A673 (cell line): ENCODE measurements at regions not wholly inside any gene's neighbourhood (a gene's known extent, or its start where the extent isn't known, plus 50 kb on each side); places are given as distances from the start of the nearest gene placed in this dataset.

ENCODE experiments used
- EZH2 ChIP-seq: fragments of 200-600 bp; sonication (generic); IDR thresholded peaks from 2 replicates; pipeline ENCODE4 v1.6.1; 2017; ENCODE audit warnings: borderline replicate concordance, low read depth, mild to moderate bottlenecking, mixed read lengths, antibody characterized with exemption, low read length; ENCODE audit not compliant: poor library complexity, severe bottlenecking
- TF ChIP-seq, protein P1 (sequence below): fragments of 300-800, 200-600 bp; sonication (generic); conservative IDR thresholded peaks from 2 replicates; pipeline ENCODE4 v1.5.1; 2017; ENCODE audit warnings: low read depth, mild to moderate bottlenecking, antibody characterized with exemption, low read length, moderate library complexity, mixed read lengths

DNA sequence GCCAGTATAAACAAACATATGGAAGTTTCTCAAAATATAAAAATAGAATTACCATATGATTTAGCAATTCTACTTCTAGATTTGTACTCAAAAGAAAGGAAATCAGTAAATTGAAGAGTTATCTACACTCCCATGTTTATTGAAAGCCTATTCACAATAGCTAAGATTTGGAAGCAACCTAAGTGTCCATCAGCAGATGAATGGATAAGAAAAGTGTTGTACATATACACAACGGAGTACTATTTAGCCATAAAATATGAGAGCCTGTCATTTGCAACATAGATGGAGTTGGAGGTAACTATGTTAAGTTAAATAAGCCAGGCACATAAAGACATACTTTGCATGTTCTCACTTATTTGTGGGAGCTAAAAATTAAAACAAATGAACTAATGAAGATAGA lies 257.8 kb downstream of the TEX13C start:
- TF ChIP-seq, protein P1, sequence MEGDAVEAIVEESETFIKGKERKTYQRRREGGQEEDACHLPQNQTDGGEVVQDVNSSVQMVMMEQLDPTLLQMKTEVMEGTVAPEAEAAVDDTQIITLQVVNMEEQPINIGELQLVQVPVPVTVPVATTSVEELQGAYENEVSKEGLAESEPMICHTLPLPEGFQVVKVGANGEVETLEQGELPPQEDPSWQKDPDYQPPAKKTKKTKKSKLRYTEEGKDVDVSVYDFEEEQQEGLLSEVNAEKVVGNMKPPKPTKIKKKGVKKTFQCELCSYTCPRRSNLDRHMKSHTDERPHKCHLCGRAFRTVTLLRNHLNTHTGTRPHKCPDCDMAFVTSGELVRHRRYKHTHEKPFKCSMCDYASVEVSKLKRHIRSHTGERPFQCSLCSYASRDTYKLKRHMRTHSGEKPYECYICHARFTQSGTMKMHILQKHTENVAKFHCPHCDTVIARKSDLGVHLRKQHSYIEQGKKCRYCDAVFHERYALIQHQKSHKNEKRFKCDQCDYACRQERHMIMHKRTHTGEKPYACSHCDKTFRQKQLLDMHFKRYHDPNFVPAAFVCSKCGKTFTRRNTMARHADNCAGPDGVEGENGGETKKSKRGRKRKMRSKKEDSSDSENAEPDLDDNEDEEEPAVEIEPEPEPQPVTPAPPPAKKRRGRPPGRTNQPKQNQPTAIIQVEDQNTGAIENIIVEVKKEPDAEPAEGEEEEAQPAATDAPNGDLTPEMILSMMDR, result no peak
- TF ChIP-seq EZH2, result no peak
